Endothelial cell of umbilical vein (primary cell): ENCODE measurements at regions not wholly inside any gene's neighbourhood (a gene's known extent, or its start where the extent isn't known, plus 50 kb on each side); places are given as distances from the start of the nearest gene placed in this dataset.

Experiments used
- BruUV-seq: library from RNA; stranded (reverse); fragments of 400-500 nt; replicated peaks from 2 replicates; lab custom pipeline; 2021; lab: Mats Ljungman, UMichigan
- CTCF ChIA-PET: fragments of 300-600, 350-600 bp; sonication (Branson Sonifier 250); formaldehyde crosslinking; loops from one replicate; lab custom pipeline; 2021; ENCODE audit warnings: antibody characterized with exemption, inconsistent platforms; lab: Charles Lee
- POLR2A ChIA-PET: fragments of 300-600, 350-600 bp; sonication (Branson Sonifier 250); formaldehyde crosslinking; loops from one replicate; lab custom pipeline; 2021; ENCODE audit warnings: antibody characterized with exemption, inconsistent platforms; lab: Charles Lee
- DNase-seq: peaks from one replicate; pipeline ENCODE4 v3.0.0-alpha.2; 2011; ENCODE audit warnings: low read depth, low spot score
- FAIRE-seq: peaks from 2 replicates; lab custom pipeline; 2011; peaks lifted over from hg19 to GRCh38; lab: Jason Lieb, UNC
- H2AFZ ChIP-seq: 2 replicates; pipeline ENCODE4 v1.6.0; 2012; ENCODE audit warnings: low read depth, low read length, control low read depth, inconsistent platforms
- H3K27ac ChIP-seq: 2 replicates; pipeline ENCODE4 v1.5.1; 2011; ENCODE audit warnings: low read depth, mild to moderate bottlenecking, control low read depth, low read length, moderate library complexity; ENCODE audit not compliant: insufficient read depth
- H3K27me3 ChIP-seq, 2 experiments: 2 replicates each; pipeline versions ENCODE4 v1.6.0 to v1.6.1; 2011; ENCODE audit warnings: low read length in 2 of 2, mixed read lengths in 1 of 2; ENCODE audit not compliant: control insufficient read depth in 2 of 2, insufficient read depth in 2 of 2
- H3K36me3 ChIP-seq, 2 experiments: 2 replicates in 1 of 2; 3 replicates in 1 of 2; pipeline ENCODE4 v1.5.1; 2011; ENCODE audit warnings: low read length in 2 of 2, mild to moderate bottlenecking in 1 of 2, moderate library complexity in 1 of 2; ENCODE audit not compliant: control insufficient read depth in 2 of 2, insufficient read depth in 2 of 2; ENCODE audit errors: extremely low read depth in 1 of 2
- H3K4me1 ChIP-seq: 3 replicates; pipeline ENCODE4 v1.5.1; 2011; ENCODE audit warnings: mild to moderate bottlenecking, low read length; ENCODE audit not compliant: control insufficient read depth, insufficient read depth; ENCODE audit errors: extremely low read depth
- H3K4me2 ChIP-seq: 2 replicates; pipeline ENCODE4 v1.6.1; 2011; ENCODE audit warnings: low read length, control low read depth, mixed read lengths; ENCODE audit not compliant: insufficient read depth
- H3K4me3 ChIP-seq, 3 experiments: fragments of 200-600 bp in 1 of 3; sonication (generic), shearing (Covaris generic) in 1 of 3; replicated peaks in 1 of 3; 2 replicates each; pipeline ENCODE4 v1.5.1; 2011 to 2016; ENCODE audit warnings: control low read depth in 3 of 3, low read length in 3 of 3, mild to moderate bottlenecking in 2 of 3, inconsistent platforms in 1 of 3, low read depth in 1 of 3, moderate library complexity in 1 of 3; ENCODE audit not compliant: insufficient read depth in 1 of 3
- H3K79me2 ChIP-seq: 2 replicates; pipeline ENCODE4 v1.6.0; 2012; ENCODE audit warnings: low read length, inconsistent platforms; ENCODE audit not compliant: control insufficient read depth, insufficient read depth
- H3K9ac ChIP-seq: replicated peaks from 2 replicates; pipeline ENCODE3; 2011; ENCODE audit warnings: low read length, control low read depth; ENCODE audit not compliant: insufficient read depth; ENCODE audit errors: extremely low read depth
- H3K9me1 ChIP-seq: replicated peaks from 3 replicates; pipeline ENCODE4 v1.6.0; 2011; ENCODE audit warnings: mild to moderate bottlenecking, low read length; ENCODE audit not compliant: control insufficient read depth, insufficient read depth; ENCODE audit errors: extremely low read depth
- H3K9me3 ChIP-seq: replicated peaks from 2 replicates; pipeline ENCODE4 v1.5.1; 2012; ENCODE audit warnings: low read length, inconsistent platforms; ENCODE audit not compliant: control insufficient read depth, insufficient read depth
- H4K20me1 ChIP-seq: replicated peaks from 2 replicates; pipeline ENCODE3; 2011; ENCODE audit warnings: mild to moderate bottlenecking, low read length; ENCODE audit not compliant: control insufficient read depth, insufficient read depth; ENCODE audit errors: extremely low read depth
- CTCF ChIP-seq, 2 donors: IDR thresholded peaks; 1 replicate in 1 of 2; 2 replicates in 1 of 2; pipeline ENCODE4 v1.5.1; 2011; ENCODE audit warnings: low read length in 2 of 2, mild to moderate bottlenecking in 2 of 2, moderate library complexity in 2 of 2, control low read depth in 1 of 2, inconsistent platforms in 1 of 2, low read depth in 1 of 2; ENCODE audit not compliant: insufficient read depth in 1 of 2; ENCODE audit errors: extremely low read depth in 1 of 2
- EZH2 ChIP-seq: IDR thresholded peaks from 2 replicates; pipeline ENCODE4 v1.6.1; 2012; ENCODE audit warnings: borderline replicate concordance, low read depth, mild to moderate bottlenecking, moderate library complexity, low read length, inconsistent platforms; ENCODE audit not compliant: severe bottlenecking
- FOS ChIP-seq: IDR thresholded peaks from 2 replicates; pipeline ENCODE4 v1.6.1; 2011; ENCODE audit warnings: mild to moderate bottlenecking, low read length, moderate library complexity, borderline replicate concordance; ENCODE audit not compliant: insufficient read depth
- GATA2 ChIP-seq: IDR thresholded peaks from 2 replicates; pipeline ENCODE4 v1.7.0; 2011; ENCODE audit warnings: low read depth, mild to moderate bottlenecking, moderate library complexity, mixed read lengths, low read length; ENCODE audit not compliant: insufficient read length, insufficient read depth
- JUN ChIP-seq: IDR thresholded peaks from 2 replicates; pipeline ENCODE4 v1.6.1; 2011; ENCODE audit warnings: borderline replicate concordance, low read depth; ENCODE audit not compliant: insufficient read length, insufficient read depth
- MYC ChIP-seq: IDR thresholded peaks from one replicate; pipeline ENCODE4 v1.6.1; 2011; ENCODE audit warnings: mild to moderate bottlenecking, low read depth, low read length
- POLR2A ChIP-seq: IDR thresholded peaks from 2 replicates; pipeline ENCODE4 v1.6.1; 2012; ENCODE audit warnings: low read depth, mild to moderate bottlenecking, control low read depth, low read length
- POLR2AphosphoS5 ChIP-seq: IDR thresholded peaks from 2 replicates; pipeline ENCODE4 v1.6.1; 2012; ENCODE audit warnings: low read depth, mild to moderate bottlenecking, control low read depth, low read length, moderate library complexity; ENCODE audit not compliant: insufficient read depth
- dilution Hi-C: fragments of 300-500 bp; cut with MboI; formaldehyde crosslinking; loops from one replicate; pipeline ENCODE4 v1.15.0; 2019; ENCODE audit warnings: low sequenced_read_pairs; ENCODE audit not compliant: extremely low pct_ligation_motif_present
- intact Hi-C: fragments of 100-400 bp; cut with micrococcal nuclease; formaldehyde crosslinking; loops from one replicate; pipeline ENCODE4 v1.10.0; 2022
- TF ChIP-seq, protein P1 (sequence below): IDR thresholded peaks from 2 replicates; pipeline ENCODE4 v1.6.1; 2011; ENCODE audit not compliant: insufficient read depth, insufficient read length

GRCh38 chr6:141000917-141001316 is 1131.8 kb upstream of the GJE1 start:
- Histone ChIP-seq H3K9ac (no peak overlapping the region), H3K4me1 (no peaks in the 10 kb centered on the region), H3K4me2 (no peak overlapping the region), H3K4me3 (no peak overlapping the region), H3K36me3 (no peaks in the 10 kb centered on the region), H3K27ac (no peak overlapping the region), H4K20me1 (no peaks in the 10 kb centered on the region), H3K9me1 (no peaks in the 10 kb centered on the region), H3K79me2 (no peaks in the 10 kb centered on the region), H2AFZ (no peak overlapping the region), H3K27me3 (no peaks in the 10 kb centered on the region), H3K9me3 (no peaks in the 10 kb centered on the region)
- FAIRE-seq (no peak), DNase-seq (no peak)
- TF ChIP-seq GATA2, result no peak
- no peak for TF ChIP-seq CTCF (IDR thresholded peaks at IDR 0.05; ENCODE audit: extremely low read depth in 1 of 2, insufficient read depth in 1 of 2, low read depth in 1 of 2, low read length in 2 of 2)
- no peak for TF ChIP-seq POLR2A
- dilution Hi-C loops (no loop called here), intact Hi-C loops (no loop called here)
- ChIA-PET CTCF (interaction anchor here (2.2 kb wide), 1 partner anchor 16 kb away, joined by 5 read pairs; no protein-coding TSS in a partner anchor), POLR2A (no interaction called here)
- no TSS peak for BruUV-seq

- intact Hi-C loops, result no loop called here
- no peaks in the 10 kb centered on the region for H3K79me2 ChIP-seq
- H3K4me3 ChIP-seq, result no peak overlapping the region
- no TSS peak for BruUV-seq
- TF ChIP-seq MYC (no peak), POLR2A (no peak), EZH2 (no peak), POLR2AphosphoS5 (no peak), CTCF (IDR thresholded peaks at IDR 0.05; ENCODE audit: extremely low read depth in 1 of 2, insufficient read depth in 1 of 2, low read depth in 1 of 2, low read length in 2 of 2) (no peak), JUN (no peak), GATA2 (no peak), FOS (no peak)
- TF ChIP-seq, protein P1, sequence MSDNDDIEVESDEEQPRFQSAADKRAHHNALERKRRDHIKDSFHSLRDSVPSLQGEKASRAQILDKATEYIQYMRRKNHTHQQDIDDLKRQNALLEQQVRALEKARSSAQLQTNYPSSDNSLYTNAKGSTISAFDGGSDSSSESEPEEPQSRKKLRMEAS, result no peak
- dilution Hi-C loops, result no loop called here
- no peak overlapping the region for H3K27ac ChIP-seq
- no peaks in the 10 kb centered on the region for H3K9me3 ChIP-seq
- no peaks in the 10 kb centered on the region for H3K9me1 ChIP-seq
- FAIRE-seq (no peak), DNase-seq (no peak)
- H3K27me3 ChIP-seq, result no peaks in the 10 kb centered on the region
- no peak overlapping the region for H3K4me2 ChIP-seq
- CTCF ChIA-PET, result no interaction called here
- POLR2A ChIA-PET, result no interaction called here
- H2AFZ ChIP-seq, result no peak overlapping the region
- H3K36me3 ChIP-seq, result no peaks in the 10 kb centered on the region
- no peaks in the 10 kb centered on the region for H3K4me1 ChIP-seq
- H4K20me1 ChIP-seq, result no peaks in the 10 kb centered on the region
- no peak overlapping the region for H3K9ac ChIP-seq
Measured at GRCh38 chr6:140993515-140993914, 1139.2 kb upstream of the GJE1 start.
